ENCODE measurements at regions not wholly inside any gene's neighbourhood (a gene's known extent, or its start where the extent isn't known, plus 50 kb on each side); places are given as distances from the start of the nearest gene placed in this dataset.

- H3K27me3 Mint-ChIP-seq, result no peaks in the 10 kb centered on the region
- no peaks in the 10 kb centered on the region for H3K36me3 Mint-ChIP-seq
- H3K27ac Mint-ChIP-seq, result no peak overlapping the region
- no peaks in the 10 kb centered on the region for H3K4me1 Mint-ChIP-seq (ENCODE audit: unreplicated experiment)
- TF ChIP-seq, protein P1, sequence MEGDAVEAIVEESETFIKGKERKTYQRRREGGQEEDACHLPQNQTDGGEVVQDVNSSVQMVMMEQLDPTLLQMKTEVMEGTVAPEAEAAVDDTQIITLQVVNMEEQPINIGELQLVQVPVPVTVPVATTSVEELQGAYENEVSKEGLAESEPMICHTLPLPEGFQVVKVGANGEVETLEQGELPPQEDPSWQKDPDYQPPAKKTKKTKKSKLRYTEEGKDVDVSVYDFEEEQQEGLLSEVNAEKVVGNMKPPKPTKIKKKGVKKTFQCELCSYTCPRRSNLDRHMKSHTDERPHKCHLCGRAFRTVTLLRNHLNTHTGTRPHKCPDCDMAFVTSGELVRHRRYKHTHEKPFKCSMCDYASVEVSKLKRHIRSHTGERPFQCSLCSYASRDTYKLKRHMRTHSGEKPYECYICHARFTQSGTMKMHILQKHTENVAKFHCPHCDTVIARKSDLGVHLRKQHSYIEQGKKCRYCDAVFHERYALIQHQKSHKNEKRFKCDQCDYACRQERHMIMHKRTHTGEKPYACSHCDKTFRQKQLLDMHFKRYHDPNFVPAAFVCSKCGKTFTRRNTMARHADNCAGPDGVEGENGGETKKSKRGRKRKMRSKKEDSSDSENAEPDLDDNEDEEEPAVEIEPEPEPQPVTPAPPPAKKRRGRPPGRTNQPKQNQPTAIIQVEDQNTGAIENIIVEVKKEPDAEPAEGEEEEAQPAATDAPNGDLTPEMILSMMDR (conservative IDR thresholded peaks at IDR 0.05), result no peak
- H3K9me3 Mint-ChIP-seq, result peaks cover 5% of the 10 kb centered on the region
- DNase-seq (ENCODE audit: extremely low spot score, unreplicated experiment), result no peak
- no peak overlapping the region for H3K4me3 Mint-ChIP-seq
Observed at GRCh38 chr6:23890543-23891227, 235.3 kb upstream of the NRSN1 start.

DNA sequence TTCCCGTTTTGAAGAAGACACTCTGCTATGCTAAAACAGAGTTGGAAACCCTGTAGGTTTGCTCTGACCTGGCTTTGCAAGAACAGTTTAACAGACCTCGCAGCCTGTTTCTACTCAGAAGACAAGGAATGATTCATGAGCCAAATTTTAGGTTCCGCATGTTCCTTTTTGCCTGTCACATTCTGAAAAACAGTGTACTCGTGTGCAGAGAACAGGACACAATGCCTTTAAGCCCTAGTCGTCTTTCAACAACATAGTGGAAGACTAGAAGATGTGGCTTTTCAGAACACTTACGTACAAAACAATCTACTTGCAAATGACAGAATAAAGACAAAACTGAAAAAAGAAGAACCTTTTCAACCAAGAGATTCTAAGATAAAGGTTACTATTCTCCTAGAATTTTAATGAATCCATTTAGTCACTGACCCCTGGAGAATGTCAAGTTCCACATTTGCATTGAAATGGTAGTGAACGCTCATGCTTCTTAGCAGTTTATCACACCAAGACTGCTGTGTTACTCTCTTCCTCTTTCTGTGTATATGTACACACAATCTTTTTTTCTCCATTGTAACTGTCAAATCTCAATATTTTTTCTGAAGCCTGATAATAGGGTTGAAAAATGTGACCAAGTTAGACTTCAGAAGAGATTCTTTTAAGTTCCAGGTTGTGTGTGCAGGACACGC is 220.7 kb upstream of the NRSN1 start:
- H3K27me3 Mint-ChIP-seq, result no peaks in the 10 kb centered on the region
- no peak overlapping the region for H3K4me3 Mint-ChIP-seq
- peaks cover 4% of the 10 kb centered on the region for H3K4me1 Mint-ChIP-seq (ENCODE audit: unreplicated experiment)
- no peak for DNase-seq (ENCODE audit: extremely low spot score, unreplicated experiment)
- no peak overlapping the region for H3K27ac Mint-ChIP-seq
- H3K9me3 Mint-ChIP-seq, result no peaks in the 10 kb centered on the region
- TF ChIP-seq, protein P1 (conservative IDR thresholded peaks at IDR 0.05), result no peak
- no peaks in the 10 kb centered on the region for H3K36me3 Mint-ChIP-seq

- no peaks in the 10 kb centered on the region for H3K9me3 Mint-ChIP-seq
- H3K27me3 Mint-ChIP-seq, result no peaks in the 10 kb centered on the region
- TF ChIP-seq, protein P1 (conservative IDR thresholded peaks at IDR 0.05), result no peak
- no peaks in the 10 kb centered on the region for H3K36me3 Mint-ChIP-seq
- H3K4me1 Mint-ChIP-seq (ENCODE audit: unreplicated experiment), result no peaks in the 10 kb centered on the region
- no peak overlapping the region for H3K27ac Mint-ChIP-seq
- DNase-seq (ENCODE audit: extremely low spot score, unreplicated experiment), result no peak
- no peak overlapping the region for H3K4me3 Mint-ChIP-seq
Observed at GRCh38 chr6:23910420-23910819, 215.6 kb upstream of the NRSN1 start.

DNA sequence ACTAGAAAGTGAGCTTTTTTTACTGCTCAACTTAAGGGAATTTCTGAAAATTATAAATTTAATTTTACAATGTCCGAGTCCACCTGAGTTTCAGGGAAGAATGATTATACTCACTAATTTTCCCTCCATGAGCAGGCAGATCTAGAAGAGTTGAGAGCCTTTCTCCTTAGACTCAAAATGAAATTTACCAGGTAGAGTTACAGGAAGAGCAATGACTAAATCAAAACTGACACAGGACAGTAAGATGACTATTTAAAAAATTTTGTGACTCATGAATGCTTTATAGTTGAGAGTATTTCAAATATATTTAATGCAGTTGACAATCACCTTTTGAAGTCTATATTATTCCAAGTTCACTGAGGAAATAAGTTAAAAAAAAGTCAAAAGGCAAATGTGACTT is 198.1 kb upstream of the NRSN1 start:
- H3K4me1 Mint-ChIP-seq (ENCODE audit: unreplicated experiment), result peaks cover 4% of the 10 kb centered on the region
- no peak for DNase-seq (ENCODE audit: extremely low spot score, unreplicated experiment)
- H3K4me3 Mint-ChIP-seq, result no peak overlapping the region
- H3K36me3 Mint-ChIP-seq, result no peaks in the 10 kb centered on the region
- no peak overlapping the region for H3K27ac Mint-ChIP-seq
- TF ChIP-seq, protein P1 (conservative IDR thresholded peaks at IDR 0.05), result no peak
- no peaks in the 10 kb centered on the region for H3K27me3 Mint-ChIP-seq
- H3K9me3 Mint-ChIP-seq, result no peaks in the 10 kb centered on the region

DNA sequence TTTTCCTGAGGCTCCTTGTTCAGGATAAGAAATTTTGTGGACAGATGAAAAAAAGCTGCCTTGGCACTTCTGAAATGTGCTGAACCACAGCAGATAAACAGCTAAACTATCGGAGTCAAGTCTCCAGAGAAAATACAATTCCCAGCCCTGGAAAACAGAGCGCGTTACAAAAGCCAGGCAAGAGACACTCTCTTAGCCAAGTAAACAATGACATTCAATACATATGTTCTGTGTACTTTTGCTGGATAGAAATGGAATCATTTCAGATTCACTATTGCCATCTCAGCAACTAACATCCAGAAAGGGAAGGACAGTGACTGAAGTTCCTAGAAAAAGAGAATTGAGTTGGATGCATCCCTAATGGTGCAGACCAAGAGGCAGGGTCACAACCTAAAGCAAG is 196.8 kb upstream of the NRSN1 start:
- no peaks in the 10 kb centered on the region for H3K36me3 Mint-ChIP-seq
- H3K4me1 Mint-ChIP-seq (ENCODE audit: unreplicated experiment), result peaks cover 4% of the 10 kb centered on the region
- no peaks in the 10 kb centered on the region for H3K27me3 Mint-ChIP-seq
- TF ChIP-seq, protein P1 (conservative IDR thresholded peaks at IDR 0.05), result no peak
- no peak for DNase-seq (ENCODE audit: extremely low spot score, unreplicated experiment)
- peaks cover 8% of the 10 kb centered on the region for H3K9me3 Mint-ChIP-seq
- H3K4me3 Mint-ChIP-seq, result no peak overlapping the region
- H3K27ac Mint-ChIP-seq, result no peak overlapping the region

Data from type B pancreatic cell (in vitro differentiated cells).